ENCODE measurements at regions not wholly inside any gene's neighbourhood (a gene's known extent, or its start where the extent isn't known, plus 50 kb on each side); places are given as distances from the start of the nearest gene placed in this dataset.

GRCh38 chr12:130104571-130105106 is 57.6 kb upstream of the FZD10 start:
- no peak for DNase-seq

GRCh38 chr12:130109062-130109945 is 53.0 kb upstream of the FZD10 start:
- DNase-seq: no peak

GRCh38 chr12:130110914-130111313 is 51.4 kb upstream of the FZD10 start:
- DNase-seq: no peak

GRCh38 chr12:130111965-130112496 is 50.2 kb upstream of the FZD10 start:
- no peak for DNase-seq
